Trophoblast cell (in vitro differentiated cells and primary cell): ENCODE measurements at regions not wholly inside any gene's neighbourhood (a gene's known extent, or its start where the extent isn't known, plus 50 kb on each side); places are given as distances from the start of the nearest gene placed in this dataset.
A peak's percentile ranks its signal among the peaks of the same experiment; 100 is the strongest.
"Not testable (repeated sequence)": the region's sequence is repeated elsewhere in the genome, so short reads cannot be mapped to it uniquely, and the experiment has no call there.

Experiments
- DNase-seq, 2 donors: peaks; one replicate each; pipeline ENCODE4 v3.0.0-alpha.2; 2016
- H2AFZ ChIP-seq: 2 replicates; pipeline ENCODE4 v1.6.1; 2013; ENCODE audit warnings: low read length, moderate library complexity, mild to moderate bottlenecking; ENCODE audit not compliant: insufficient read depth, poor library complexity
- H2AK5ac ChIP-seq: 2 replicates; pipeline ENCODE4 v1.6.1; 2013; ENCODE audit warnings: mild to moderate bottlenecking, low read length
- H2BK120ac ChIP-seq: 2 replicates; pipeline ENCODE4 v1.6.1; 2013; ENCODE audit warnings: low read length, mild to moderate bottlenecking, moderate library complexity; ENCODE audit not compliant: insufficient read depth, poor library complexity
- H2BK12ac ChIP-seq: 2 replicates; pipeline ENCODE4 v1.6.1; 2013; ENCODE audit warnings: mild to moderate bottlenecking, low read length, moderate library complexity
- H2BK5ac ChIP-seq: 2 replicates; pipeline ENCODE4 v1.6.1; 2013; ENCODE audit warnings: low read length, low read depth, moderate library complexity, mild to moderate bottlenecking; ENCODE audit not compliant: poor library complexity
- H3K14ac ChIP-seq: 2 replicates; pipeline ENCODE4 v1.6.1; 2013; ENCODE audit warnings: mild to moderate bottlenecking, low read length
- H3K18ac ChIP-seq: 2 replicates; pipeline ENCODE4 v1.6.1; 2013; ENCODE audit warnings: mild to moderate bottlenecking, low read length
- H3K23ac ChIP-seq: 2 replicates; pipeline ENCODE4 v1.6.1; 2013; ENCODE audit warnings: low read length
- H3K27ac ChIP-seq: 2 replicates; pipeline ENCODE4 v1.5.1; 2013; ENCODE audit warnings: low read depth, mild to moderate bottlenecking, inconsistent platforms, low read length, moderate library complexity
- H3K27me3 ChIP-seq: 2 replicates; pipeline ENCODE4 v1.6.1; 2013; ENCODE audit warnings: inconsistent platforms, mild to moderate bottlenecking, low read length, moderate library complexity; ENCODE audit not compliant: insufficient read depth
- H3K36me3 ChIP-seq, 2 experiments: 1 replicate in 1 of 2; 2 replicates in 1 of 2; pipeline ENCODE4 v1.6.1; 2013; ENCODE audit warnings: low read length in 2 of 2, mild to moderate bottlenecking in 2 of 2, moderate library complexity in 1 of 2; ENCODE audit not compliant: insufficient read depth in 2 of 2, control insufficient read depth in 1 of 2
- H3K4ac ChIP-seq: 2 replicates; pipeline ENCODE4 v1.6.1; 2013; ENCODE audit warnings: low read depth, mild to moderate bottlenecking, low read length, moderate library complexity
- H3K4me1 ChIP-seq, 2 experiments: 1 replicate in 1 of 2; 2 replicates in 1 of 2; pipeline ENCODE4 v1.6.1; 2013; ENCODE audit warnings: low read length in 2 of 2, mild to moderate bottlenecking in 2 of 2, moderate library complexity in 1 of 2; ENCODE audit not compliant: insufficient read depth in 2 of 2, control insufficient read depth in 1 of 2
- H3K4me2 ChIP-seq: 2 replicates; pipeline ENCODE4 v1.6.1; 2013; ENCODE audit warnings: inconsistent platforms, mild to moderate bottlenecking, low read length, moderate library complexity
- H3K4me3 ChIP-seq: 2 replicates; pipeline ENCODE4 v1.5.1; 2013; ENCODE audit warnings: mild to moderate bottlenecking, low read depth, low read length, inconsistent platforms
- H3K79me1 ChIP-seq: one replicate; pipeline ENCODE4 v1.6.1; 2013; ENCODE audit warnings: low read length
- H3K79me2 ChIP-seq: 2 replicates; pipeline ENCODE4 v1.6.1; 2013; ENCODE audit warnings: low read length, mild to moderate bottlenecking; ENCODE audit not compliant: control insufficient read depth, insufficient read depth, poor library complexity
- H3K9ac ChIP-seq: 2 replicates; pipeline ENCODE4 v1.6.1; 2013; ENCODE audit warnings: mild to moderate bottlenecking, low read length
- H3K9me3 ChIP-seq: 2 replicates; pipeline ENCODE4 v1.6.1; 2013; ENCODE audit warnings: low read depth, mild to moderate bottlenecking, control low read depth, inconsistent platforms, low read length; ENCODE audit not compliant: insufficient read depth
- H4K12ac ChIP-seq: 2 replicates; pipeline ENCODE4 v1.6.1; 2013; ENCODE audit warnings: low read depth, mild to moderate bottlenecking, low read length, moderate library complexity
- H4K8ac ChIP-seq: 2 replicates; pipeline ENCODE4 v1.6.1; 2013; ENCODE audit warnings: low read depth, mild to moderate bottlenecking, low read length, moderate library complexity
- H4K91ac ChIP-seq: one replicate; pipeline ENCODE4 v1.6.1; 2013; ENCODE audit warnings: low read depth, mild to moderate bottlenecking, low read length, moderate library complexity
- WGBS: extraction: QIAGEN DNeasy Blood & Tissue Kit; methylation state at CpG from one replicate; pipeline ENCODE4 v1.1.7; 2013; ENCODE audit warnings: missing lambda C conversion rate; ENCODE audit not compliant: insufficient read length, insufficient coverage; ENCODE audit errors: extremely low coverage; 5-methylcytosine and 5-hydroxymethylcytosine counted together

DNA sequence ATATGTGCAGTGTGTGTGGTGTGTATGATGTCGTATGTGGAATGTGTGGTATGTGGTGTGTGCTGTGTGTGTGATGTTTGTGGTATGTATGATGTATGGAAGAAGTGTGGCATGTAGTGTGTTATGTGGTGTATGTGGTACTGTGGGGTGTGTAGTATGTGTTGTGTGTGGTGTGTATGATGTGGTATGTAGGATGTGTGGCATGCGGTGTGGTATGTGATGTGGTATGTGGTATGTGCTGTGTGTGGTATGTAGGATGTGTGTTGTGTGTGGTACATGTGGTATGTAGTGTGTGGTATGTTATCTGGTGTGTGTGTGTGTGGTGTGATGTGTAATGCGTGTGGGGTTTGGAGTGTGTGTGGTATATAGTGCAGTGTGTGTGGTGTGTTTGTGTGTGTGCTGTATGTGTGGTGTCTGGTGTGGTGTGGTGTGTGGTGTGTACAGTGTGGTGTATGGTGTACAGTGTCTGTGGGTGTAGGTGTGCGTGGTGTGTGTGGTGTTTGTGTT is 129.6 kb downstream of the ATP6V0E2 start:
- Histone ChIP-seq H3K4me3 (peak overlapping the region; percentile 27), H3K79me2 (no peaks in the 10 kb centered on the region), H3K27ac (no peak overlapping the region), H3K4me1 (no peaks in the 10 kb centered on the region), H3K4ac (no peak overlapping the region), H2BK12ac (no peak overlapping the region), H3K36me3 (peaks cover 0 to 4% of the 10 kb centered on the region in 2 experiments), H3K79me1 (no peaks in the 10 kb centered on the region), H2AK5ac (no peak overlapping the region), H3K18ac (no peak overlapping the region), H4K91ac (no peak overlapping the region), H3K9me3 (peaks cover 5% of the 10 kb centered on the region), H4K8ac (no peak overlapping the region), H3K14ac (no peak overlapping the region), H3K9ac (peak overlapping the region; percentile 0), H3K4me2 (no peak overlapping the region), H2AFZ (no peak overlapping the region), H2BK5ac (no peak overlapping the region), H2BK120ac (no peak overlapping the region), H3K27me3 (no peaks in the 10 kb centered on the region), H3K23ac (peak overlapping the region; percentile 98), H4K12ac (no peak overlapping the region)
- WGBS = 100% methylated on average over 4 of the region's 4 CpGs
- no peak for DNase-seq

DNA sequence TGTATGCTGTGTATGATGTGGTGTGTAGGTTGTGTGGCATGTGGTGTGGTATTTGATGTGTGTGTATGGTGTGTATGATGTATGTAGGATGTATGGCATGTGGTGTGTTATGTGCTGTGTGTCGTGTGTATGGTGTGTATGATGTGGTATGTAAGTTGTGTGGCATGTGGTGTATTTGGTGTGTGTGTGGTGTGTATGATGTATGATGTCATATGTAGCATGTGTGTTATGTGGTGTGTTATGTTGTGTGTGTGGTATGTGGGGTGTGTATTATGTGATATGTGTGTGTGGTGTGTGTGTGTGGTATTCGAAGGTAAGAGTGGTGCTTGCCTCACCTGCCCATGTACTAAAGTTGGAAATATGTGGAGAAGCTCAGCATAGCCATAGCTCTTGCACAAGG is 130.2 kb downstream of the ATP6V0E2 start:
- 100% methylated on average over 1 of the region's 2 CpGs for WGBS
- H4K12ac ChIP-seq, H3K79me1 ChIP-seq, H3K18ac ChIP-seq, H2BK5ac ChIP-seq, H3K4me2 ChIP-seq, H4K8ac ChIP-seq, H2AK5ac ChIP-seq, H2BK12ac ChIP-seq, H3K9ac ChIP-seq, H3K27me3 ChIP-seq, H3K36me3 ChIP-seq, H3K27ac ChIP-seq, H3K23ac ChIP-seq, H3K4me1 ChIP-seq, H2AFZ ChIP-seq, H2BK120ac ChIP-seq, H4K91ac ChIP-seq, H3K14ac ChIP-seq, H3K4me3 ChIP-seq, H3K4ac ChIP-seq, DNase-seq, H3K9me3 ChIP-seq, H3K79me2 ChIP-seq: not testable (repeated sequence)

DNA sequence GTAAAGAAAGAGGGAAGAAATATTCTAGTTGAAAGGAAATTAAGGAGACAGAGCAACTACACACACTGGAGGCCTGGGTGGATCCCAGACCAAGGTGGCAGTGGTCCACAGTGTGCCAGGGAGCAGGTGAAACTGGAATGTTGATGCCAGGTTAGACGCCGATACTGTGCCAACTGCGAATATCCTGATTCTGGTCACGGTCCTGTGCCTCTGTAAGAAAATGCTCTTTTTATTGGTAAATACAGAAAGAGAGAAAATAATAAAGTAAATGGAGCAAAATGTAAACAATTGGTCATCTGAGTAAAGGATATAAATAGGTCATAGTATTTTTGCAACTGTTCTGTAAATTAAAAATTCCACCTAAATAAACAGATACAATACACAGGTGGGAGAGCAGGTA is 131.1 kb downstream of the ATP6V0E2 start:
- H2BK12ac ChIP-seq, H4K12ac ChIP-seq, H3K27me3 ChIP-seq, H4K8ac ChIP-seq, H3K79me1 ChIP-seq, H3K4me2 ChIP-seq, H3K4me3 ChIP-seq, H3K9ac ChIP-seq, H3K27ac ChIP-seq, H3K18ac ChIP-seq, DNase-seq, H2BK5ac ChIP-seq, H3K79me2 ChIP-seq, H2BK120ac ChIP-seq, H3K9me3 ChIP-seq, H3K36me3 ChIP-seq, H3K14ac ChIP-seq, H2AK5ac ChIP-seq, H3K23ac ChIP-seq, H4K91ac ChIP-seq, H3K4me1 ChIP-seq, H3K4ac ChIP-seq, H2AFZ ChIP-seq: not testable (repeated sequence)
- WGBS = no CpG with 5 or more reads among the region's 4 CpGs

DNA sequence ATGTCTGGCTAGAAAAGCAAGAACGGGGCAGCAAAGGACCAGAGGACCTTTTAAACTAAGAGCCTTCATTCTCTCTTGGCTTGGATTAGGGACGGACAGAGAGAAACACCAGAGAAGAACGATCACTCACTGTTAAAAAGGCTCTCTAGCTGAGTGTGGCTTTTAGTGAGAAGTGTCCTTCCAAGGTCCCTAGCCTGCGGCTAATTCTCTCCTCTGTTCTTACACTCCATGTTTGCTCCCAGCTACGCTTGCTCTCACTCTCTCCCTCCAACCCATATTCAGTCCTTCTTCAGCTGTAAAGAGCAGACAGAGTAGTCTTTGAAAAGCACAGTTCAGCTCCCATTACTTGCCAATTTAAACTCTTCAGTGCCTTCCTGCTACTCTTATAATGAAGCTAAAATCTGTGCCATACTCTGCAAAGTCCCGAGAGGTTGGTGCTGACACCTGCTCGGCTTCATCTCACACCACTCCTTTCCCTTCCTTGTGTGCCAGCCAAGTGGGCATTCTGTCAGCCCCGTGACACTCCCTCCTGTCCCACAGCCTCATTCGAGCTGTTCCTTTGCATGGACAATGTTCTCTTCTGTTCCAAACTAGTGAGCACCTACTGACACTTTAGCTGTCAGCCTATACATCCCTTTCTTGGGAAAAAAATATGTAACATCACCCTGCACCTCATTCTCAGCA is 136.0 kb downstream of the ATP6V0E2 start:
- not testable (repeated sequence) for H3K36me3 ChIP-seq, H2AK5ac ChIP-seq, H3K4me2 ChIP-seq, H4K91ac ChIP-seq, DNase-seq, H3K4me1 ChIP-seq, H3K79me2 ChIP-seq, H3K9ac ChIP-seq, H3K23ac ChIP-seq, H3K4me3 ChIP-seq, H2BK5ac ChIP-seq, H3K9me3 ChIP-seq, H3K79me1 ChIP-seq, H3K27ac ChIP-seq, H2BK12ac ChIP-seq, H2BK120ac ChIP-seq, H4K8ac ChIP-seq, H3K27me3 ChIP-seq, H2AFZ ChIP-seq, H3K14ac ChIP-seq, H4K12ac ChIP-seq, H3K4ac ChIP-seq, H3K18ac ChIP-seq
- no CpG with 5 or more reads among the region's 9 CpGs for WGBS
